GM08714 (cell line): ENCODE measurements at regions not wholly inside any gene's neighbourhood (a gene's known extent, or its start where the extent isn't known, plus 50 kb on each side); places are given as distances from the start of the nearest gene placed in this dataset.

Experiments
- H3K4me3 ChIP-seq: fragments of 200-500 bp; sonication (Bioruptor generic); 2 replicates; pipeline ENCODE4 v1.5.1; 2014; ENCODE audit warnings: mild to moderate bottlenecking, low read length, inconsistent platforms
- ZNF274 ChIP-seq: IDR thresholded peaks from 2 replicates; pipeline ENCODE4 v1.6.1; 2012; ENCODE audit warnings: mild to moderate bottlenecking, low read depth, low read length

GRCh38 chr1:217921126-217921904 lies 290.2 kb downstream of the SPATA17 start:
- TF ChIP-seq ZNF274, result no peak
- H3K4me3 ChIP-seq, result no peak overlapping the region

- no peak for TF ChIP-seq ZNF274
- no peak overlapping the region for H3K4me3 ChIP-seq
These were observed 293.8 kb downstream of the SPATA17 start for GRCh38 chr1:217924924-217925323.

GRCh38 chr1:217929213-217929885 lies 298.2 kb downstream of the SPATA17 start:
- no peak for TF ChIP-seq ZNF274
- H3K4me3 ChIP-seq, result no peak overlapping the region

- no peak overlapping the region for H3K4me3 ChIP-seq
- no peak for TF ChIP-seq ZNF274
These were observed 312.2 kb downstream of the SPATA17 start for GRCh38 chr1:217943361-217943760.

GRCh38 chr1:217944550-217944949 lies 313.4 kb downstream of the SPATA17 start:
- H3K4me3 ChIP-seq, result no peak overlapping the region
- TF ChIP-seq ZNF274, result no peak

- no peak for TF ChIP-seq ZNF274
- H3K4me3 ChIP-seq, result no peak overlapping the region
These were observed 315.4 kb downstream of the SPATA17 start for GRCh38 chr1:217946511-217946910.

- H3K4me3 ChIP-seq, result no peak overlapping the region
- TF ChIP-seq ZNF274, result no peak
These were observed 317.6 kb downstream of the SPATA17 start for GRCh38 chr1:217948741-217949140.

- no peak overlapping the region for H3K4me3 ChIP-seq
- no peak for TF ChIP-seq ZNF274
These were observed 322.2 kb downstream of the SPATA17 start for GRCh38 chr1:217953330-217953729.

- TF ChIP-seq ZNF274, result no peak
- no peak overlapping the region for H3K4me3 ChIP-seq
These were observed 322.8 kb downstream of the SPATA17 start for GRCh38 chr1:217953922-217954321.

- no peak for TF ChIP-seq ZNF274
- no peak overlapping the region for H3K4me3 ChIP-seq
These were observed 324.6 kb downstream of the SPATA17 start for GRCh38 chr1:217955723-217956122.

- TF ChIP-seq ZNF274, result no peak
- H3K4me3 ChIP-seq, result no peak overlapping the region
These were observed 319.8 kb upstream of the RRP15 start for GRCh38 chr1:217965156-217965786.

GRCh38 chr1:217968085-217968484 lies 317.0 kb upstream of the RRP15 start:
- TF ChIP-seq ZNF274, result no peak
- no peak overlapping the region for H3K4me3 ChIP-seq

GRCh38 chr1:217969428-217969827 lies 315.7 kb upstream of the RRP15 start:
- TF ChIP-seq ZNF274, result no peak
- H3K4me3 ChIP-seq, result no peak overlapping the region

- no peak for TF ChIP-seq ZNF274
These were observed 307.1 kb upstream of the RRP15 start for GRCh38 chr1:217977943-217978342.

GRCh38 chr1:217981430-217981829 lies 303.7 kb upstream of the RRP15 start:
- no peak overlapping the region for H3K4me3 ChIP-seq
- no peak for TF ChIP-seq ZNF274

More at GRCh38 chr1:217977943-217978342, 307.1 kb upstream of the RRP15 start:
- no peak overlapping the region for H3K4me3 ChIP-seq
